ENCODE measurements at regions not wholly inside any gene's neighbourhood (a gene's known extent, or its start where the extent isn't known, plus 50 kb on each side); places are given as distances from the start of the nearest gene placed in this dataset.
"Not testable (repeated sequence)": the region's sequence is repeated elsewhere in the genome, so short reads cannot be mapped to it uniquely, and the experiment has no call there.

- no peak for DNase-seq (ENCODE audit: low read depth in 1 of 2, low spot score in 2 of 2)
- Histone ChIP-seq H3K4me1 (replicated peaks) (no peaks in the 10 kb centered on the region), H3K4me3 (no peak overlapping the region), H3K9me3 (replicated peaks) (no peaks in the 10 kb centered on the region), H3K27me3 (replicated peaks) (0 out of 2 replicates have a peak, but pooled peaks cover under 1% of the 10 kb centered on the region), H3K27ac (no peak overlapping the region), H3K36me3 (no peaks in the 10 kb centered on the region)
Observed at GRCh38 chr4:57370691-57371090, 260.5 kb upstream of the IGFBP7 start.

- no peaks in the 10 kb centered on the region for H3K9me3 ChIP-seq (replicated peaks)
- no peaks in the 10 kb centered on the region for H3K36me3 ChIP-seq
- no peak for DNase-seq (ENCODE audit: low read depth in 1 of 2, low spot score in 2 of 2)
- H3K4me1 ChIP-seq (replicated peaks), result no peaks in the 10 kb centered on the region
- H3K4me3 ChIP-seq, result no peak overlapping the region
- 0 out of 2 replicates have a peak, but pooled peaks cover 7% of the 10 kb centered on the region for H3K27me3 ChIP-seq (replicated peaks)
- H3K27ac ChIP-seq, result no peak overlapping the region
Observed at GRCh38 chr4:57369446-57369845, 259.3 kb upstream of the IGFBP7 start.

- no peaks in the 10 kb centered on the region for H3K9me3 ChIP-seq (replicated peaks)
- DNase-seq (ENCODE audit: low read depth in 1 of 2, low spot score in 2 of 2), result no peak
- 0 out of 2 replicates have a peak, but pooled peaks cover 7% of the 10 kb centered on the region for H3K27me3 ChIP-seq (replicated peaks)
- no peaks in the 10 kb centered on the region for H3K4me1 ChIP-seq (replicated peaks)
- no peak overlapping the region for H3K4me3 ChIP-seq
- H3K27ac ChIP-seq, result no peak overlapping the region
- H3K36me3 ChIP-seq, result no peaks in the 10 kb centered on the region
Observed at GRCh38 chr4:57364255-57364654, 254.1 kb upstream of the IGFBP7 start.

DNA sequence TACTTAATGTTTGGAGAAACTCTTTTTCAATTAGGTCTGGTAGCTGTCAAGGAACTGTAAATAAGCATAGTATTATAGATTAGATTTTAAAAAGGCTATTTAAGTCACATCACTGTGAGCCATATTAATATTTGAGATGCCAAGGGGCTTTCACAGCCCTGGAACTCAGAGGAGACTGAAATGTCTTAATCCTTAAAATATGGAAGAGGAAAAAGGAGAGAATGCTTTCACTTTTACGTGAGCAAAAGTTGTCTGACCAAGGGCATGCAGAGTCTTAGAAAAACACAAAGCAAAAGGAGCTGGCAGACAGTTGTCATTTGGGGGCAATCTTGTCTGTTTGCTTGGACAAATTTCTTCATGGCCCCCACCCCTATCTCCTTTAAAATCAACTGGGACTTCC is 253.2 kb upstream of the IGFBP7 start:
- Histone ChIP-seq H3K9me3 (replicated peaks) (no peaks in the 10 kb centered on the region), H3K4me3 (no peak overlapping the region), H3K27ac (no peak overlapping the region), H3K36me3 (no peaks in the 10 kb centered on the region), H3K27me3 (replicated peaks) (0 out of 2 replicates have a peak, but pooled peaks cover 7% of the 10 kb centered on the region), H3K4me1 (replicated peaks) (no peaks in the 10 kb centered on the region)
- DNase-seq (ENCODE audit: low read depth in 1 of 2, low spot score in 2 of 2), result no peak

- no peak overlapping the region for H3K27ac ChIP-seq
- no peak overlapping the region for H3K4me3 ChIP-seq
- 0 out of 2 replicates have a peak, but pooled peaks cover 6% of the 10 kb centered on the region for H3K27me3 ChIP-seq (replicated peaks)
Observed at GRCh38 chr4:57360681-57361080, 250.5 kb upstream of the IGFBP7 start.

DNA sequence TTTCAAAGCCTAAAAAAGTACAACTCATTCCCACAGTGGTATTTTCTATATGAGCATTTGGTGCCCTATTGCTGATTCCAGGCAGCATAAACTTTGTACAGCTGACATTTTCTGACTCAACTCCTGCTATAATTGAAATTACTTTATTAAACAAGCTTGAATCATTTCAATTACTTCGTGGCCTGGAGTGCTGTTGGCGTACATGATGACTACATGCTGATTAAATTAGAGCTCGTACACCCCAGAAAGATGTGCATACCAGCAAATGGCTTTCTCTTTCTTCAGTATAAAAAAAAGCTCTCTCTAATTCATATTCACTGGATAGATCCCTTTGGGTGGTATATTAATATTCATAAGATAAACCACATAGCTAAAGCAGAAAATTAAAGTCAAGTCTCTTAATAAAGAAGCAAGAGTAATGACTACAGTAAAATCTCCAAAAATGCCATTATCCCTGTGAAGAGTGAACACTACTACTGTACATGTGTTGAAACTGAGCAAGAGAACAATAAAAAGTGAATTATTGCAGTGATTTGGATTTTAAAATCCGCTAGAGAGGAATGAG is 245.0 kb upstream of the IGFBP7 start:
- Histone ChIP-seq H3K36me3 (no peaks in the 10 kb centered on the region), H3K4me3 (no peak overlapping the region), H3K9me3 (replicated peaks) (no peaks in the 10 kb centered on the region), H3K27me3 (replicated peaks) (no peaks in the 10 kb centered on the region), H3K4me1 (replicated peaks) (no peaks in the 10 kb centered on the region), H3K27ac (no peak overlapping the region)
- no peak for DNase-seq (ENCODE audit: low read depth in 1 of 2, low spot score in 2 of 2)

More at GRCh38 chr4:57360681-57361080, 250.5 kb upstream of the IGFBP7 start:
- no peaks in the 10 kb centered on the region for H3K36me3 ChIP-seq
- no peak for DNase-seq (ENCODE audit: low read depth in 1 of 2, low spot score in 2 of 2)
- H3K4me1 ChIP-seq (replicated peaks), result no peaks in the 10 kb centered on the region
- H3K9me3 ChIP-seq (replicated peaks), result no peaks in the 10 kb centered on the region

DNA sequence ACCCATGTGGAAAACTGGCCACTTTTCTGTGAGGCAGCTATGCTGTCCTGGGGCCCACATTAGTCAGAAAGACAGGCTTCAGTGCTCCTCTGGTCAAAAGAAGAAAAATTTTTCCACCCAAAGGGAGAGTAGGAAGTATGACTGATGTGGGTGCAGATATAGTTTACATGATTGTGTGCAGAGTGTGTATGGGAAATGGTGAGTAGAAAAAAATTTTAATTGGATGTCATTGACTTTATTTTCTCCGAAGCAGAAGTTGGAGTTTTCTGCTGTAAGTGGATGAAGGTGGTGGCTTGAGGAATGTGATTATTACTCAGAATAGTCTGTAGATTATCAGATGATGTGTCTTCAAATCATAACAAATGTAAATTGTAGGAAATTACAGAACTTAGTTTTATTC is 241.5 kb upstream of the IGFBP7 start:
- no peaks in the 10 kb centered on the region for H3K9me3 ChIP-seq (replicated peaks)
- no peak overlapping the region for H3K4me3 ChIP-seq
- no peaks in the 10 kb centered on the region for H3K4me1 ChIP-seq (replicated peaks)
- no peak overlapping the region for H3K27ac ChIP-seq
- DNase-seq (ENCODE audit: low read depth in 1 of 2, low spot score in 2 of 2), result no peak
- 0 out of 2 replicates have a peak, but pooled peaks cover 3% of the 10 kb centered on the region for H3K27me3 ChIP-seq (replicated peaks)
- no peaks in the 10 kb centered on the region for H3K36me3 ChIP-seq

DNA sequence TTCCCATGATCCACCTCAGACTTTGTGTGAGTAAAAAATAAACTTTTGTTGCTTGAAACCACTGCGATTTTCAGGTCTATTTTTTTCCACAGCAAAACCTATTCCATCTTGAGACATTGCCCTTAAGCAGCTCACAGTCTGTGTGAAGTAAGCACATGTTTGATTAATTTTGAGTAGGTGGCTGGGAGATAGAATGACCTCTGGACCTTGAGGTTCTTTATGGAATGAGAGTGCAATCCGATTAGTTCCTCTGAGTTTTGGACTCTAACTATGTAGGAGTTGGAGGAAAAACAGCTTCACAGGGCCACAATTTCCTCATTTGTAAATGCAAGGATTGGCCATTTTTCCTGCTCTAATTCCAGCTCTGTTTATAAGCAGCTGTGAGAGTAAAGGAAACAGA is 234.1 kb upstream of the IGFBP7 start:
- DNase-seq (ENCODE audit: low read depth in 1 of 2, low spot score in 2 of 2), result no peak
- Histone ChIP-seq H3K27me3 (replicated peaks) (peaks cover 6% of the 10 kb centered on the region; the same call in 1 of the 2 replicates), H3K9me3 (replicated peaks) (no peaks in the 10 kb centered on the region), H3K27ac (no peak overlapping the region), H3K4me3 (no peak overlapping the region), H3K4me1 (replicated peaks) (no peaks in the 10 kb centered on the region), H3K36me3 (no peaks in the 10 kb centered on the region)

DNA sequence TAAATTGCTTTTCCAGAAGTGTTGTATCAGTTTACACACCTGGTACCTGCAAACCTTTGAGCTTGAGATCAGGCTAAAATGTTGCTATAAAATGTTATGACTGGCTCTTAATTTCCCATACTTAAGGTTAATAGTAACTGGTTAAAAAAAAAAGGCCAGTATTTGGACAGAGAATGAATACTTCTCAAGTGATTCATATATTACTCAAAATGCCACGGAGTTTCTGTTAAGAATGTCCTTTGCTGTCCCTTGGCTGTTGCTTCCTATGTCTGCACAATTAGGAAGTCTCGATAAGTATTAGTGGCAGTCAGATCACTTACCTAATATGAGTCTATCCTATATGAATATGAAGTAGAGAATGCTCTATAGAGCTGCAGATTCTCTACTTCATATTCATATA is 232.2 kb upstream of the IGFBP7 start:
- Histone ChIP-seq H3K4me3 (no peak overlapping the region), H3K4me1 (replicated peaks) (no peaks in the 10 kb centered on the region), H3K27me3 (replicated peaks) (peaks cover 3% of the 10 kb centered on the region; the same call in 1 of the 2 replicates), H3K27ac (no peak overlapping the region), H3K36me3 (no peaks in the 10 kb centered on the region), H3K9me3 (replicated peaks) (no peaks in the 10 kb centered on the region)
- no peak for DNase-seq (ENCODE audit: low read depth in 1 of 2, low spot score in 2 of 2)

GRCh38 chr4:57338861-57339260 is 228.7 kb upstream of the IGFBP7 start:
- H3K27me3 ChIP-seq (replicated peaks); H3K27ac ChIP-seq; DNase-seq (ENCODE audit: low read depth in 1 of 2, low spot score in 2 of 2); H3K4me3 ChIP-seq; H3K9me3 ChIP-seq (replicated peaks); H3K36me3 ChIP-seq; H3K4me1 ChIP-seq (replicated peaks): not testable (repeated sequence)

- DNase-seq (ENCODE audit: low read depth in 1 of 2, low spot score in 2 of 2), result no peak
- no peaks in the 10 kb centered on the region for H3K9me3 ChIP-seq (replicated peaks)
- H3K27me3 ChIP-seq (replicated peaks), result peaks cover 8% of the 10 kb centered on the region; the same call in 1 of the 2 replicates
- no peaks in the 10 kb centered on the region for H3K4me1 ChIP-seq (replicated peaks)
- H3K36me3 ChIP-seq, result no peaks in the 10 kb centered on the region
- no peak overlapping the region for H3K27ac ChIP-seq
- H3K4me3 ChIP-seq, result no peak overlapping the region
Observed at GRCh38 chr4:57333684-57334083, 223.5 kb upstream of the IGFBP7 start.

DNA sequence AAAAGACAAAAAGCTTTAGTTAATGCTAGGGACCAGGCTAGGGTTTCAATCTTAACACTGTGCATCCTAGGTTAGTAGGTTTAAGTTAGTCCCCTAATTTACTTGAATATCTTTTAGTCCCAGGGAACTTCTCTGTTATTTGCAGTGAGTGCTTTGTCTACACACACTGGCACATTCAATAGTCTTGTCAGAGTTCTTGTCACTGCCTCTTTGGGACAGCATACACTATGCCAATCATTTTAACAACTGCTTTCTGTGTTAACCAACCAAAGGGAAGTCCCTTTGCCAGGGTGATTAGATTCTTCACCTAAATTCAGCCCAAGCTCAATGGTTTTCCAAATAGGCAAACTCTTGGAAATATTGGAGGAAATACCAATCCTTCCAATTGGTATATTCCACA is 221.8 kb upstream of the IGFBP7 start:
- Histone ChIP-seq H3K4me3 (no peak overlapping the region), H3K27ac (no peak overlapping the region), H3K9me3 (replicated peaks) (no peaks in the 10 kb centered on the region), H3K36me3 (no peaks in the 10 kb centered on the region), H3K27me3 (replicated peaks) (peaks cover 8% of the 10 kb centered on the region), H3K4me1 (replicated peaks) (no peaks in the 10 kb centered on the region)
- DNase-seq (ENCODE audit: low read depth in 1 of 2, low spot score in 2 of 2), result no peak

- Histone ChIP-seq H3K4me1 (replicated peaks) (no peaks in the 10 kb centered on the region), H3K9me3 (replicated peaks) (no peaks in the 10 kb centered on the region), H3K36me3 (no peaks in the 10 kb centered on the region), H3K4me3 (no peak overlapping the region), H3K27me3 (replicated peaks) (peaks cover 18% of the 10 kb centered on the region), H3K27ac (no peak overlapping the region)
- no peak for DNase-seq (ENCODE audit: low read depth in 1 of 2, low spot score in 2 of 2)
Observed at GRCh38 chr4:57329279-57329678, 219.1 kb upstream of the IGFBP7 start.

- DNase-seq (ENCODE audit: low read depth in 1 of 2, low spot score in 2 of 2), result no peak
- no peak overlapping the region for H3K27ac ChIP-seq
- H3K27me3 ChIP-seq (replicated peaks), result peaks cover 16% of the 10 kb centered on the region
- H3K36me3 ChIP-seq, result no peaks in the 10 kb centered on the region
- no peaks in the 10 kb centered on the region for H3K9me3 ChIP-seq (replicated peaks)
- H3K4me3 ChIP-seq, result no peak overlapping the region
- H3K4me1 ChIP-seq (replicated peaks), result no peaks in the 10 kb centered on the region
Observed at GRCh38 chr4:57324673-57325307, 214.6 kb upstream of the IGFBP7 start.

Data from SJSA1 (cell line).